Keratinocyte (primary cell): ENCODE measurements at regions not wholly inside any gene's neighbourhood (a gene's known extent, or its start where the extent isn't known, plus 50 kb on each side); places are given as distances from the start of the nearest gene placed in this dataset.

Experiments
- CTCF ChIP-seq, 3 experiments: IDR thresholded peaks in 1 of 3; conservative IDR thresholded peaks in 1 of 3; optimal IDR thresholded peaks in 1 of 3; 2 replicates in 2 of 3; 3 replicates in 1 of 3; pipeline versions ENCODE3 to v1.5.1; 2011; ENCODE audit warnings: low read length in 3 of 3, mild to moderate bottlenecking in 3 of 3, moderate library complexity in 2 of 3, control low read depth in 1 of 3, inconsistent platforms in 1 of 3; ENCODE audit not compliant: insufficient read depth in 2 of 3; ENCODE audit errors: extremely low read depth in 1 of 3
- EZH2 ChIP-seq: IDR thresholded peaks from one replicate; pipeline ENCODE4 v1.6.1; 2012; ENCODE audit warnings: inconsistent platforms, mild to moderate bottlenecking, low read length, moderate library complexity

DNA sequence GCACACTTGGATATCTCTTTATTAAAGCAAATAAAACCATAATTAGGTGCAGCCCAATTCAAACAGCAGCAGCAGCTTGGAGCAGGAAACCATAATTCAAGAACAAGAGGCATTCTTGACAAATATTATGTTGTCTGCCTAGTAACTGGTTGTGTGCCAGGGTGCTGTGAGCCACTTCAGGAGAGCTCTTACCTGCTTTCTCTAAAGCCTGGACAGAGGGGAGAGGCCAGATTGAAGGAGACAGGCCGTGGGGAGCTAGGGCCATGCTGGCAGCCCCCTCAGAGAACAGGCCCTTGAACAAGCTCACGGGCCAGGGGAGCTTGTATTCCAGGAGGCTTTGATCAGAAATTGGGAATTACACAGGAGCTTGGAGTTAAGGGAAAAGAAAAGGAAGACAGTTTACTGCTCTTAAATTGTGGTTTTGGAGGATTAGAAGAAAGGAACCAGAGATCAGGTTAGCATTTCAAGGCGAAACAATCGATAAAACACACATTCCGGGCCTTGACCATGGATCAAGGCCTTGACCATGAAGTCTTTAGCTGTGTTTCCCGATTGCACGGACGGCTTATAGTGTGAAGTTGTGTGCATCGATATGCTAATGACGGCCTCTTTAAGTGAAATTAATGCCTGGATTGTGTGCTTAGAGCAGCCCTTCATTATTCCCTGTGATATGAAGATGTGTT is 69.8 kb upstream of the NKX2-2 start:
- TF ChIP-seq CTCF (optimal IDR thresholded peaks at IDR 0.05 in 1 of 3, IDR thresholded peaks at IDR 0.05 in 1 of 3, conservative IDR thresholded peaks at IDR 0.05 in 1 of 3; ENCODE audit: extremely low read depth in 1 of 3, insufficient read depth in 2 of 3, low read length in 3 of 3) (no peak), EZH2 (no peak)
